NB4 (cell line): ENCODE measurements at regions not wholly inside any gene's neighbourhood (a gene's known extent, or its start where the extent isn't known, plus 50 kb on each side); places are given as distances from the start of the nearest gene placed in this dataset.

Experiments used
- DNase-seq: peaks from one replicate; pipeline ENCODE4 v3.0.0; 2010; ENCODE audit warnings: low read depth
- H3K4me3 ChIP-seq: one replicate; pipeline ENCODE4 v1.5.1; 2011; ENCODE audit warnings: mild to moderate bottlenecking, low read depth, low read length, moderate library complexity
- CTCF ChIP-seq: IDR thresholded peaks from one replicate; pipeline ENCODE4 v1.5.1; 2012; ENCODE audit warnings: low read depth, low read length
- MAX ChIP-seq: IDR thresholded peaks from 2 replicates; pipeline ENCODE4 v1.6.1; 2011; ENCODE audit warnings: low read depth, low read length
- MYC ChIP-seq: IDR thresholded peaks from 2 replicates; pipeline ENCODE4 v1.6.1; 2011; ENCODE audit warnings: low read depth, low read length
- POLR2A ChIP-seq: IDR thresholded peaks from 2 replicates; pipeline ENCODE4 v1.6.1; 2011; ENCODE audit warnings: mild to moderate bottlenecking; ENCODE audit not compliant: insufficient read length; ENCODE audit errors: extremely low read depth

GRCh38 chr12:38151991-38152700 lies 164.4 kb upstream of the ALG10B start:
- no peak for DNase-seq
- no peak overlapping the region for H3K4me3 ChIP-seq
- no peak for TF ChIP-seq POLR2A
- TF ChIP-seq MAX, result no peak
- TF ChIP-seq MYC, result no peak
- no peak for TF ChIP-seq CTCF

- no peak overlapping the region for H3K4me3 ChIP-seq
- DNase-seq, result no peak
- no peak for TF ChIP-seq MYC
- TF ChIP-seq MAX, result no peak
- TF ChIP-seq POLR2A, result no peak
- TF ChIP-seq CTCF, result no peak
These were observed 163.5 kb upstream of the ALG10B start for GRCh38 chr12:38152816-38153736.

- DNase-seq, result no peak
- TF ChIP-seq MAX (no peak), POLR2A (no peak), MYC (no peak), CTCF (no peak)
- no peak overlapping the region for H3K4me3 ChIP-seq
These were observed 162.9 kb upstream of the ALG10B start for GRCh38 chr12:38153737-38154061.

GRCh38 chr12:38154096-38155019 lies 162.2 kb upstream of the ALG10B start:
- TF ChIP-seq MAX, result no peak
- no peak for TF ChIP-seq POLR2A
- no peak for TF ChIP-seq CTCF
- TF ChIP-seq MYC, result no peak
- no peak for DNase-seq
- H3K4me3 ChIP-seq, result no peak overlapping the region

GRCh38 chr12:38155020-38155395 lies 161.6 kb upstream of the ALG10B start:
- TF ChIP-seq POLR2A (no peak), CTCF (no peak), MAX (no peak), MYC (no peak)
- DNase-seq, result no peak
- H3K4me3 ChIP-seq, result no peak overlapping the region
